Activated effector memory CD4-positive, alpha-beta T cell treated with Interleukin-2 at 50 U/mL for 16 hours (primary cell): ENCODE measurements at regions not wholly inside any gene's neighbourhood (a gene's known extent, or its start where the extent isn't known, plus 50 kb on each side); places are given as distances from the start of the nearest gene placed in this dataset.

Experiments used
- DNase-seq: peaks from one replicate; pipeline ENCODE4 v3.0.0-alpha.2; 2020

DNA sequence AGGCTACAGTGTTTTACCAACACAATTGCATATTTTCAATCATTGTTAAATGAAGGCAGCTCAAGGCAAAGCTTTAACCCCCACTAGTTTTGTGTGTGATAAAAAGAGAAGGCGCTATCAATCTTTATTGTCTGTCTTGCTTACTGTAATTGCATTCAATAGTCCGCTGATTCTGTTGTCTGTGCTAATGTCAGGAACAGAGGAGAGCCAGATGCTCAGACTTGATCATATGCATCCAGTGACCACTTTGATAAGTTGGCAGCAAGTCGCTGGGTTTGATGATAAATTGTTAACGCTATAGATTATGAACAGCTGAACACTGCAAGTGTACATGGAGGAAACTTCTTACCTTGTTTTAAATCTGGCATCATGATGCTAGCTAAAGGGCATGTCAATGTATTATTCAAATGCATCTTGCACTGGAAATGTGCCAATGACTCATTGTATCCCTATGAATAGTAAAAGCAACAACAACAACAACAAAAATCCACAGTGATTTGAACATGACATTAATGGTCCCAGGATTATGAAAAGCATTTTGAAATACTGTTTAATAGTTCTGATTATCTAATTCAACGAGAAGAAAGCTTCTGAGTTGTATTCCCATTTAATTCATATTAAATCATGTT lies 423.5 kb upstream of the FANCL start:
- DNase-seq, result no peak

DNA sequence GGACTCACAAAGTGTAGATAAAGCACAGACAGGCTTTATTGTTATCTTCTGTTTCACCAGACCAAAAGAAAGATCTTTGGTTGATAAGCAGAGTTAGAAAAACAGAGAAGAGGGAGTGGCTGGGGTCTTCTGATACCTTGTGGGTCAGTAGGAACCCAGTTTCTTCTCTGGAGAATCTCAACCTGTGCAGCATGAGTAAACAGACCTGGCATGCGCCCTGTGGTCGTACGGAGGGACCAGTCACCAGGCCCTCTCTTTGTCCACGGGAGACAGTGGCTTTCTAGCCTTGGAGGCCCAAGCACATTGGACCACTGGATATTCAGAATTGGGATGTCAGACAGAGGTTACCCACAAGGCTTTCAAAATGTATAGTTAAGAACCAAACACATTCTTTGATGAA lies 418.9 kb upstream of the FANCL start:
- no peak for DNase-seq

DNA sequence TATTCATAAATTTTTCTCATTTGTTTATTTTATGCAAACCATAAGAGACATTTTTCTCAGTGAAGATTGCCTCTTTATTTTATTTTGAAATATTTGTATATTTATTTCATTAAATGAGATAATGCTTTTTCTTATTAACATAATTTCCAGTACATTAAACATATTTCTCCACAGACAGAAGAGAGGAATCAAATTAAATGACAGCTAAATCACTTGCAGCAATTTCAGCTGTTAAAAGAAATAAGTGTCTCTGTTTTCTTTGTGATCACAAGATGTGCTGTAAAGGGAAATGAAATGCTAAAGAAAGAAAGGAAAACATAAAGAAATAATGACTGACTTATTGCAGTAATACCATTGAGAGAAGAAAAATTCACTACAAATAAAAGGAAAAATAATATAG lies 414.0 kb upstream of the FANCL start:
- DNase-seq, result no peak

DNA sequence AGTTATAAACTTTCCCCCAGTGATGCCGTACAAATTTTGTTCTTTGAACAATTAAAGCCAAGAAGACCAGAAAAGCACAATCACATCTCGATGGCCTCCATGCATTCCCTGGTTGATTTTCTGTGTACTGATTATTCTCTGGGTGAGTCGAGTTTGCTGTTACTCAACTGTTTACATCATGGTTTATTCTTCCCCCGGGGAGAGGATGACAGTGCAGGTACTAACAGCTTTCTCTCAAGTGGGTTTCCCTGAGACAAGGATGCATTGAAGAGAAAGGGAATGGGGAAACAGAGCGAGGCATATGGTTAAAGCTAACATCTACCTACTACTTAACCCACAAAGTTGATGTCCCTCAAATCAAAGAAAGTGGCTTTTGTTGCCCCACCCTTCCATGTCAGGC lies 410.8 kb upstream of the FANCL start:
- no peak for DNase-seq

DNA sequence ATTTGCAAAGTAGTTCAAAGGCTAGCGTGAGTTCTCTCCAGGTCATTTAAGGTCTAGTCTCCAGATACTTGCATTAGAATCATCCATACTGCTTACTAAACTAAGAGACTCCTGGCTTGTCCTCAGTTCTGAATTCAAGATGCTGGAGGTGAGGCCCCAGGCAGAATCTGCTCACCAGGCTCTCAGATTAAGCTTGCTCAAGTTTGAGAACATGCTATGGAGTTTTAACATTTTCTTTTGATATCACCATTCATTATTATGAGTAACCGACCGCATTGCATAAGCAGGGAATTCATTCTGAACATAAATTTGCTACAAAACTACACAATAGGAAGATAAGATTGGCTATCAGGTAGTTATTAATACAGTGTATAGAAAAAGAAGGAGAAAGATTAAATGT lies 409.7 kb upstream of the FANCL start:
- no peak for DNase-seq

DNA sequence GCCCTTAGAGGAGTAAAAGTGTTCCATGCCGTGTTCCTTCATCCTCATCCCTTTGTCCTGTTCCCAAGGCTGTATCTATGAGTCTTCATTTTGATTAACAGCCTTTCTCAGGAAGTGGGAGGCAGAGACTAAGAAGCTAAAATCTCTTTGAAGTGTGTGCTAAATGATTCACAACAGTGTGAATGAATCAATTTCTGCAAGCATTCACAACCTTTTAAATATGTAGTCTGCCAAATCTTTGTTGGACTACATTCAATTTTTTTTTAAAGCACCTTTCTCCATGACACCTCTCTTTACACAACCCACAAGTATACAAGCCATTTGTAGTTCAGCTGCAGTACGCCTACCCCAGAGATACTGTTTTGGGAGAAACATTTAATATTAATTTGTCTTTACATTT lies 408.6 kb upstream of the FANCL start:
- DNase-seq, result no peak

DNA sequence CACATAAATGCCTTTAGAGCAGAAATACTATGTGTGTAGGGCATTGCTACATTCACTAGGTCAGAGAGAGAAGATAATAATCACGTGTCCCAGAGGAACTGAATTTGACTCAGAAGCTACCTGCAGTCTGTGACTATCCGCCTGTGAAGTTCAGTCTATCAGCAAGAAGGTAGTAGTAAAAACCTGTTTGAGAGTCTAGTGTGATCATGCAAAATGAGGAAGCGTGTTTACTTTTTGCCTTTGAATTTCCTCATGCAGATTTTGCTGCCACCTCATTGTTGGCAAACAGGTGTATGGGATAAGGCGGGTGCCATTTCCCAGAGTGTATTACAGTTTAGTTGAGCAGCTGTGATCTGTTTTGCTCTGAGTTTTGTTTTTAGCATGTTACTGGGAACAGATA lies 403.9 kb upstream of the FANCL start:
- no peak for DNase-seq

DNA sequence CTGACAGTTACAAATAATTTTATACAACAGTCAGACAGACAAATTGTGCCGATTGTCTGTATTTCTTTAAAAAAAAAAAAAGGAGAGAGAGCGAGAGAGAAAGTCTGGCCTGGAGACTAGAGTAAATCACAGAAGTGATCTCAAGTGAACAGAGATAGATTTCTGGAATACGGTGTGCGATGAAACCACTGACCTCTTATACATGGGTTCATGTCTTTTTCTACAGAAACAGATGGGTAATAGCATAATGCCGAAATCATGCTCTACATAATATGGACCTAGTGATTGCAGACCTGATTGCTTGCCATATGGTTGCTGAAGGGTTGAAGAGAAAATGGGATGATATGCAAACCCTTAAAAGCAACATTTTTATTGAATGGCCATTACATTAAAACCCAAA lies 403.3 kb upstream of the FANCL start:
- no peak for DNase-seq

DNA sequence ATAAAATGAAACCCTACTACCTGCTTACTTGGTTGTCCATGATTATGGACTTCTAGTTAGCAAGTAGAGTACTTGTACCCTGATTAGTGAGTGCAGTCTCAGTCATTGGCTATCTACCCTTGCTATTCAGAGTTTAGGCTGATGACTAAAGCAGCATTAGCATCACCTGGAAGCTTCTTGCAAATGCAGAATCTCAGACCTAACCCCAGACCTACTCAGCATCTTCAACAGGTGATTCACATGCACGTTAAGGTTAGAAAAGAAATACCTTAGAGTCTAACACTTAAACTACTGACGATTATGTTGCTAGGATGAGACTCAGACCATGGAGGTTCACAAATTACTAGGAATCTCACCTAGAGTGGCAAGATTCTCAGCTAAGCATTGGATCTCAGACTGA lies 399.9 kb upstream of the FANCL start:
- no peak for DNase-seq

DNA sequence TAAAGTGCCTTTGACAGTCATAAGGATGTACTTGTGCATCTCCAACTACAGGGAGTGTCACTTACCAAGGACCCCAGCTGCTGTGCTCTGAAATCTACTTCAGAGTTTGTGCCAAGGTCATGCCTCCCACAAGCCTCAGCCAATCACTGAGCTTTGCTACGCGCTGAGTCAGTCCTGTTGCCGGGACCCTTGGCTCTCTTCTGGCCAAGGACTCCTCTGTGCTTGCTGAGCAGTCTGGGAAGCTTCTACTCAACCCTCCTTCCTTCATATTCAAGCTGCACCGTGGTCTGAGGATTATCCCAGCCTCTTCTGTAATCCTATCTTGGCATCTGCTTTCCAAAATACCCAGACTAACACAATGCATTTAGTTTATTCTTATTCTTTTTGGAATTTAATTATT lies 398.9 kb upstream of the FANCL start:
- no peak for DNase-seq

DNA sequence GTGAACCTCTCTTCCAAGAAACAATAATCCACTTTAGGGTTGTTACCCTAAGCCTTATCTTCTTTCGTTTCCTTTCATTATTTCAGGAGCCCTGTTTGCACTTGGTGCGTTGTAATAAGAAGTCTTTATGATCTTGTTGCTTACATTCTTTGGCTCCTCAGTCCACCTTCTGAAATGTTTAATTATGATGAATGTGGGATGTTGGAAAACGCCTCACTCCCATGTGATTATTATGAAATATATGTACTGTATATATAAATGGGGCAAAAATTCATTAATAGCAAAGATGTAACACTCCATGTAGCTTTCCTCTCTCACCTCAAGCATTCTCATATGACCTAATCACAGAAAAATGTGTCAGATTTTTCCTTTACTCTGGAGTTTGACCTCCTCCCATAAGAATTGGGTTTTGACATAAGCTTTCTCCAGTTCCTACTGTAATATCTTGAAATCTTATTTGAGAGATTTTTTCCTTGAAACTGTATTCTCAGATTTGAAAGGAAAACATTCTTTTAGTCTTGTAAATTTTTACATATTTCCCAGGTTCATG lies 397.2 kb upstream of the FANCL start:
- no peak for DNase-seq

DNA sequence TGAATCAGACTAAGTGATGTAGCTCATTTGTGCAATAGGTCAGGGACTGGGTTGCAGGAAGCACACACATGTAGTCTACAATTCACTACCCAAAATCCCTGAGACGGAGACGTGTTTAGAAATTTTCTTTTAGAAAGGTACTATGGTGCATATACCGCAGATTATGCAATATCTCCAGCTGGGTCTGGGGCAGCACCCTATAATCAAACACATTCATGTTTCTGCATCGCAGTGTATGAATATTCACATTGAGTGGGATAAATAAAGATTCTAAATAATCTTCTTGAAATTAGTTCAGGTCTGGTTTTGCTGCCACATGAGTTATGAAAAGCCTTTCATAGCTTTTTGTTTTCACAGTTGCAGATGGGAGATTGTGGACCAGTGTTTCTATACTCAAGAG lies 395.7 kb upstream of the FANCL start:
- DNase-seq, result no peak

DNA sequence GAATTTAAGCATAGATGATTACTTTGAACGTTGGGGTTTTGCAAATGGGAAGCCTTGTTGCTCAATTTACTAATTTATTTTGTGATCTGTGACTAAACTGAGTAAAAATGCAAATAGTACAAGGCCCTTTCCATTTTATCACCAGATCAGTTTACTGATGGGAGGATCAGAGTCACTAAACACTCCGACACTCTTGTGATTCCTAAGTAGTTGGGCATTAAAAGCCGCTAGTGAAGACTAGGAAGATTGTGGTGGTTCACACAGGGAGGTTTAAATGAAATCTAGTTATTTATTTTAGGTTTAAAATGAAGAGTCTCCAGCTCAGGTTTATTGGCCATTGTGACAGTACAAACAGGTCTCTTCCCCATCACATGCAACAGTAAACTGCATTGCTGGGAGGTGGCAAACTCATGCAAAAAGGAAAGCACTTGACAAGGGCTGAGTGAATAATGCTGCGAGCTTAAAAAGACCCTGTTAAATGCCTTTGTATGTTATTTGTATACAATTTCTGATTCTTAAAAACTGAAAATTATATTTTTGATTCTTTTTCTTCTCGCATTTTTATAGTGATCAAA lies 394.8 kb upstream of the FANCL start:
- no peak for DNase-seq

DNA sequence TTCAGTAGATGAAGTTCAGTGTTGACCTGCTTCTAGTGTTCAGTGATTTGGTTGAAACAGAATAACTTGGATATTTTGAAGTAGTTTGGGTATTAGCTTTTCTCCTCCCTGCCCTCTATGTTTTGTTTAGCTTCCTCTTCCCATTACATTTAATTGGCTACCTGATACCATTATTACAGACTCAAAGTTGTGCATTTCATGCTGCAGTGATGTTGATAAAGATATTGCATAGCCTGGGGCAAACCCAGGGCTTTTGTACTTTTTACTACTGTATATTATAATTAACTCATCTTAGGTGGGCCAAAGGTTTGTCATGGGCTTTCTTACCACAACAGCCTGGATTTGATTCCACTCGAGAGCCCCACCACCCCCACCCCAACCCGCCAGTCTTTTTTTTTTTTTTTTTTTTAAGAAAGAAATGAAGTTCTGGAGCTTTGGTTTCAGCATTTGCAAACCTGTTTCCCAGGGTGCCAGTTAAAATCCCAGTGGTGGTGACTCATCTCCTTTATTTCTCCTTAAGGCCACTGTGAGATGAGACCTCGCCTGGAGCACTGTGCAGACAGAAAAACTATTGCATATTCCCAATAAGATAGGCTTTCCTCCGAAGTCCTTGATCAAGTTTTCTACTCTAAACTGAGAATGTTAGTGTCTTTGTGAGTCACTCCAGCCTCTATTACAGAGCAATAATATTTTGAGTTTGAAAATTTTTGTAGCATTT lies 393.7 kb upstream of the FANCL start:
- DNase-seq, result no peak

DNA sequence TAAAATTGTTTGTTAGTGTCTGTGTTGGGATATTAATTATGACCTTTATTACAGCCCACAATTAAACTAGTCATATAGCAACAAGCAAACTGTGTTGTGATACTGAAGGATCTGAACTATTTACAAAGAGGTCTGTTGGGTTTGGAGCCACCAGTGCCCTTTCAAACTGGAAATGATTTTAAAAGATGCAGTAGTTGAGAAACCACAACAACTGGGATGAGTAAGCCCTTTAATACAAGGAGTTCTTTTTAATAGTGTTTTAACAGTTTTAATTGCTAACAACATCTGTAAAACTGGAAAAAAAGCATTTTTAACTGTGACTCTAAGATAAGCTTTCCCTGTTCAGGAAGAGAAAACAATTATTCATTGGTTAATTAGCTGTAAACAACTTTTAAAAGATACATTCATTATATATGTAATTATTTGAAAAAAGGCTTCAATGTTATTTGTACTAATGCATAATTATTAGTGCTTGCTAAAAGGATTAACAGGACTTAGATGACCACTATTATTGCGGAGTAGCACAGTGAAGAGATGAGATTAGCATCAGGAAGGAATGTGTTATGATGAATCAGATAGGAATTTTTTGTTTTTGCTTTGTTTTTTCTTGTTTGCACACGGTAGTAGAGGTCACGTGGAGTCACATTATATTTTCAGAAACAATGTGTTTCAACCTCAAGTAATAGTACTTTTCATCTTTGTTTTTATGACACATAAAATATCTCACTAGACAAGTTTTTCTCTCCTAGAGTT lies 392.7 kb upstream of the FANCL start:
- no peak for DNase-seq

DNA sequence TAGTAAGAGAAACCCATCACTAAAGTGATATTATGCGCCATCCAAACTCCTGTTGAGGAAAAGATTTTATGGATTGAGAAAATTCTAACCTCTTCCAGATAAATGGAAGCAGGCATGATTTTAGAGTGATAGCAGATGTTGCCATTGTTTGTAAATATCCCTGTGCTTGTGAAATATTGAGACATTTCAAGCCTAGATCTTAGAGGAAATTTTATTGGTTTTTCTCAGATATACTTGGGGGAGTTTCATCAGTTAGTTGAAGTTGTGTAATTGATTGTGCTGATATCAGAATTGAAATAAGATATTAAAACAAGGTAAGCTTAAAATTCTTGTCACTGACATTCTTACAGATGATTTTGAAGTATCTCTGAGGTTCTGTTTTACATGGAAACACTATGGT lies 390.9 kb upstream of the FANCL start:
- DNase-seq, result no peak

DNA sequence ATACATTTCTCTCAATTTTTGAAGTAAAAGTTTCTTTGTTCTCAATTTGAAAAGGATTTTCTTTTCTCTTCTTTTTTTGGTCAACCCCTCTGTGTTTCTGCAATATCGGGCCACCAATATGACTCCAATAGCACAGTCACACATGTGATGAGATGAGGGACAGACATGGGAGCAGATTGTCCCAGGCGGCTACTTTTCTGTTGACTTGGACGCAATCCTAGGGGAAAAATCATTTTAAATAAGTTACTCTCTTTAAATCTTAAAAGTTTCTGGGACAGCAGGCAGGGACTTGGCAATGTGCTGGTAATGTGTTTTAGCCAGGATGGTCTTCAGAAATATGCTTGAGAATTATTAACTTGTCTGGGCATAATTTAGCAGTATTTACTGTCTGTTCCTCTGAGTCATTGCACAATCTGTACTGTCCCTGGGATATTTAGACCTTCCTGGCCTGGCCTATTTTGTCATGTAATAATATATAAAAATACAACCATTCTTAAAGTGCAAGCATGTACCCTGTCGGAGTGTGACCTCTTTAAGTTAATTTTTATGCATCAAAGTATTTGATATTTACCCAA lies 388.5 kb upstream of the FANCL start:
- no peak for DNase-seq

DNA sequence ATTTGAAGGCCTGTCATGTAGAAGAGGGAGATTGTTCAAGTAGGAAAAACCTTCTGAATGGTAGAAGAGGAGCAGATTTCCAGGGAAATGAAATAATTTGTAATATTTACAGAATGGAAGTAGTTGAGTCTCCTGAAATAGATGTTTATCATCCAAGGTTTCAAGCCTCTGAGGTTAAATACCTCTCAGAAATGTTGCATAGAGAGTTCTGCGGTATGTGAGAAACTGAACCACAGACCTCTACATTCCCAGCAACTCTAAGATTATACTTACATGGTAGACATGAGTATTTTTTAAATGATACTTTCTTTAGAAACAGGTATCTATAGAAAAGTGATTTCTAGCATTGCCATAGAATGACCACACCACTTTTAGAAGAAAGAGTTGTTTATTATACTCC lies 379.8 kb upstream of the FANCL start:
- no peak for DNase-seq

DNA sequence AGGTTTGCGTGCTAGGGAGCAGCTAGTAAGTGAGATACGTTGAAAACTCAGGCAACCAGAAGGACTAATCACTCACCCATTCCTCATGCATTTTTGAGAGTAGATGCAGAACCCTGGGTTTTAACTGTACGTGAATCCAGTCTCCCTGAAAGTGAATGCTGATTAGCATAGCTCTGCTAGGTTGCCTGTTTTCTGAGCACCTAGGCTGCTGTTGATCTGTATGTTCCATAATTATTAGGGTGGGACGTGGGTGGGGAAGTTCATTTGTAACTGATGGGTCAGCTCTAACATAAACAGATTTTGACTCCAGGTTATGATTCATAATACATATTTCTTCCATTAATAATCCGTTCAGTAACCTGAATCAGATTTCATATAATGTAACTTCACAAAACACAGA lies 379.0 kb upstream of the FANCL start:
- no peak for DNase-seq

DNA sequence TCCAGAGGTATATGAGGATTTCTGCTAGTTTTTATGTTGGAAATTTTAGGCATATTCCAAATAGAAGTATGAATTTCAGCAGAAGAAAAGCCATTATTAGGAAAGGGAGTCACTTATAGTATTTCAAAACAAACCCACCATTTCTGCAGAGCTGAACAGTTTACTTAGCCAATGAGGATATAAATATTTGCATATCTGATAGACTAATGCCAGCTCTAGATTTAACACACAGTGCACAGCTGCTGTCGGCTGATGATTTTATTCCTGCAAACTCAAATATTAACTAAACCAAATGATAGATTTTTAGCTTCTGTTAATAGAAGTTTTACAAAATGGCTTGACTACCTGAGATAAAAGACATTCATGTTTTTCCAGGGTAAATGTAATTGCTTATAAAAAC lies 375.8 kb upstream of the FANCL start:
- DNase-seq, result no peak

DNA sequence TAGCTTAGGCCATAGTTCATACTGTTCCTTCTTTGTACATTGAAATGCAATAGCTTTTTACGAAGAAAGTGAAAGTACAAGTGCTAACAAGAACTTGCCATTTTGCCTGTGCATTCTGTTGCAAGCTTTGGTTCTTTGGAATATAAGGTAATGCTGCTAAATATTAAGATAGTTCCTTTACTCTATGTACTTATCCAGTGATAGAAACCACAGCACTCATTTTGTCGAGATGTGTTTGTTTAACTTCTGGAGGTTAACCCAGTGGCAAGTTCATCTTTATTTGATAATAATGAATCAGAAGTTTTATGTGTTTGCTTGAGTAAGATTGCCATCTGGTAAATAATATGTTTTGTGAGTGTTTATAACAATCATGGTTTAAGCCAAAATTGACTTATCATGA lies 373.1 kb upstream of the FANCL start:
- no peak for DNase-seq

DNA sequence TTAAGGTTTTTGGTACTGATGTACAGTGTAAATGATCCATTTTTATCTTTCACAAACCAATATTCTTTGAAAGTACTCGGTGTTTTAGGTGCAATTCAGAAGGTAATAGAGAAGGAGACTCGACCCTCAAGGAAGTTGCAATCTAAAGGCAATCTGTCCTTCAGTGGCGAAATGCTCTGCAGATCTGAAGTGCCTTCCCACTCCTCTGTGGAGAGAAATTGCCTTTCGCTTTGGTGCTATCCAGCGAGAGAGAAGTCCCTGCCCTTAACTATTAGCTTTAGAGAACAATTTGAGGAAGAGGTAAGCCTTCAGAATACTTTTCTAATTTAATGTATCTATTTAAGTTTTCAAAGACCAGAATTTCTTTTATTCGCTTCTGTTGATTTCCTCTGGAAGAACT lies 371.8 kb upstream of the FANCL start:
- DNase-seq, result no peak

DNA sequence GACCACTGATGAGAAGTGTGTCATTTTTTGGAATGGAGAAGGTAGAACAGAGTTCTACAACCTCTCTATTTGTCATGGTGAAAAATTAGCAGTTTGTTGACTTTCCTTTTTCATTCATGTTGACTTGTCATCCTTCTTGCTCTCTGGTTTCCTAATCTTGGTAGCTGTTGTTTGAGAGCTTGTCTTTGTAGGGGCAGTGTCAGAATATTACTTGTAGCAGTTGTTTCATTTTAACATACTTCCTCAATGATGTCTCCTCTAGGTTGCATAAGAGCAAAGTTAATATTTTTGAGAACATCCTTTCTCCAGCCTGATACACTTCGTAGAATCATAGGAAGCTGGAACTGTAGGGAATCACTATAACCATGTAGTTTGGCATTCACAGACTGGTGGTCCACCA lies 368.2 kb upstream of the FANCL start:
- DNase-seq, result no peak
